Endothelial cell (in vitro differentiated cells): ENCODE measurements at regions not wholly inside any gene's neighbourhood (a gene's known extent, or its start where the extent isn't known, plus 50 kb on each side); places are given as distances from the start of the nearest gene placed in this dataset.
"Not testable (repeated sequence)": the region's sequence is repeated elsewhere in the genome, so short reads cannot be mapped to it uniquely, and the experiment has no call there.

Source experiments
- DNase-seq: peaks from one replicate; pipeline ENCODE4 v3.0.0; 2021; ENCODE audit warnings: low spot score
- H3K27ac Mint-ChIP-seq: one replicate; pipeline ENCODE4 v1.8.0; 2021; ENCODE audit warnings: mixed read lengths, inconsistent platforms; ENCODE audit not compliant: unreplicated experiment
- H3K27me3 Mint-ChIP-seq: one replicate; pipeline ENCODE4 v1.8.0; 2021; ENCODE audit warnings: mild to moderate bottlenecking, moderate library complexity, mixed read lengths, inconsistent platforms; ENCODE audit not compliant: unreplicated experiment
- H3K36me3 Mint-ChIP-seq: one replicate; pipeline ENCODE4 v1.8.0; 2021; ENCODE audit warnings: mild to moderate bottlenecking, low read depth, mixed read lengths, inconsistent platforms; ENCODE audit not compliant: unreplicated experiment
- H3K4me1 Mint-ChIP-seq: one replicate; pipeline ENCODE4 v1.8.0; 2021; ENCODE audit warnings: mild to moderate bottlenecking, mixed read lengths, inconsistent platforms; ENCODE audit not compliant: unreplicated experiment
- H3K4me3 Mint-ChIP-seq: one replicate; pipeline ENCODE4 v1.8.0; 2021; ENCODE audit warnings: mild to moderate bottlenecking, mixed read lengths, inconsistent platforms; ENCODE audit not compliant: unreplicated experiment
- H3K9me3 Mint-ChIP-seq: one replicate; pipeline ENCODE4 v1.8.0; 2021; ENCODE audit warnings: mixed read lengths, inconsistent platforms; ENCODE audit not compliant: unreplicated experiment
- TF ChIP-seq, protein P1 (sequence below): fragments of 200-600 bp; sonication (generic); IDR thresholded peaks from one replicate; pipeline ENCODE4 v1.5.0; 2021; ENCODE audit warnings: antibody characterized with exemption; ENCODE audit not compliant: unreplicated experiment

DNA sequence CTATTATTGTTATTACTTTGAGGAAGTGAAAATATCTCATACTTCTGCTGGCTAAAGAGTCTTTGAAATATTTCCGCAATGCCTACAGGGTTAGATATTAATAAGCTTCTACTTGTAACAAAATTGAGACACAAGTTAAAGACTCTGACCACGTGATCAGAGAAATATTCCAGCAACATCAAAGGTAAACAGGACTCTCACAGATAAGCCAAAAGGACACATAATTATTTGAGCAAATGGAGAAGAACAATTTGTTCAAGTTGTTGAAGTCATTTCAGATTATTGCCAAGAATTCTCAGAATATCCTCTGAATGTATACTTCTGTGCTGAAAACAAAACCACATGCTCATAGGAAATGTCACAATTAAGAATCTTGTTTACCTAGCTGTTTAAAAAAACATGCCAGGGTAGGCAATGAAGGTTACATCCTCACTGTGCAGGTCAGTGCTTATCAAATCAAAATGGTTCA is 225.8 kb upstream of the ALCAM start:
- Mint-ChIP-seq H3K4me3 (no peak overlapping the region), H3K36me3 (no peaks in the 10 kb centered on the region), H3K27me3 (peaks cover 4% of the 10 kb centered on the region), H3K4me1 (no peaks in the 10 kb centered on the region), H3K9me3 (no peaks in the 10 kb centered on the region), H3K27ac (no peak overlapping the region)
- TF ChIP-seq, protein P1, sequence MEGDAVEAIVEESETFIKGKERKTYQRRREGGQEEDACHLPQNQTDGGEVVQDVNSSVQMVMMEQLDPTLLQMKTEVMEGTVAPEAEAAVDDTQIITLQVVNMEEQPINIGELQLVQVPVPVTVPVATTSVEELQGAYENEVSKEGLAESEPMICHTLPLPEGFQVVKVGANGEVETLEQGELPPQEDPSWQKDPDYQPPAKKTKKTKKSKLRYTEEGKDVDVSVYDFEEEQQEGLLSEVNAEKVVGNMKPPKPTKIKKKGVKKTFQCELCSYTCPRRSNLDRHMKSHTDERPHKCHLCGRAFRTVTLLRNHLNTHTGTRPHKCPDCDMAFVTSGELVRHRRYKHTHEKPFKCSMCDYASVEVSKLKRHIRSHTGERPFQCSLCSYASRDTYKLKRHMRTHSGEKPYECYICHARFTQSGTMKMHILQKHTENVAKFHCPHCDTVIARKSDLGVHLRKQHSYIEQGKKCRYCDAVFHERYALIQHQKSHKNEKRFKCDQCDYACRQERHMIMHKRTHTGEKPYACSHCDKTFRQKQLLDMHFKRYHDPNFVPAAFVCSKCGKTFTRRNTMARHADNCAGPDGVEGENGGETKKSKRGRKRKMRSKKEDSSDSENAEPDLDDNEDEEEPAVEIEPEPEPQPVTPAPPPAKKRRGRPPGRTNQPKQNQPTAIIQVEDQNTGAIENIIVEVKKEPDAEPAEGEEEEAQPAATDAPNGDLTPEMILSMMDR, result no peak
- no peak for DNase-seq

DNA sequence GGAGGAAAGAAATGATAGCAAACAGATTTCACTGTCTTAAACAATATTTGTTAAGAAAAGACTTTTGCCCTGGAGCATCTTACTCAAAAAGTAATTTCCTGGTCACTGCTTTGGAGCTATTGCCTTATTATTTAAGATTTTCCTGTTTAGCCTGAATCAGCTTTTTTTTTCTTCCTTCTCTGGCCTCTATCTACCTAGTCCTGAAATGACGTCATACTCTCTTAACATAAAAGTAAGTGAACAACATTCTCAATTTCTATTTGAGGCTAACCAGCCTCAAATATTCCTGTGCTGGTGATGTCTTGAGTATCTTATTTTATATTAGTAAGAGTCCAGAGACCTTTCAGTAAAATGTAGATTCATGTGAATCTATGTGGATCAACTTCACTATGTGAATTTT is 221.9 kb upstream of the ALCAM start:
- H3K9me3 Mint-ChIP-seq, result peaks cover 5% of the 10 kb centered on the region

DNA sequence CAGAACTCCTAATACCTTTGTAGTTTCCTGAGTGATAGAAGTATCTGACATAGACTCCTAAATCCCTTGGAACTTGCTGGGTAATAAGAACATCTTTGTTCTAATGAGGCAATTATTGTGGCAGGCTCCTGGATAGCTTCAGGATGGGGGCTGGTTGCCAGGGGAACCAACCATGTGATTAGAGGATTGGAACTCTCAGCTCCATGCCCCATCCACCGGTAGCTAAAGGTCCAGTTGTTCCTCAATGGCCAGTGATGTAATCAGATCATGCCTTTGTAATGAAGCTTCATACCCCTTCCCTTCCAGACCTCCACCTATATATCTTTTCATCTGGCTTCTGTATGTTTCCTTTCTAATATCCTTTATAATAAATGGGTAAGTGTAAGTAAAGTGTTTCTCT is 221.2 kb upstream of the ALCAM start:
- DNase-seq, result no peak
- Mint-ChIP-seq H3K9me3 (peaks cover 6% of the 10 kb centered on the region), H3K27me3 (peaks cover 3% of the 10 kb centered on the region)

More for the DNA sequence above, 221.9 kb upstream of the ALCAM start:
- no peak for DNase-seq
- Mint-ChIP-seq H3K4me3 (no peak overlapping the region), H3K4me1 (no peaks in the 10 kb centered on the region), H3K36me3 (peaks cover 5% of the 10 kb centered on the region), H3K27me3 (peaks cover 4% of the 10 kb centered on the region), H3K27ac (no peak overlapping the region)
- TF ChIP-seq, protein P1, result no peak

DNA sequence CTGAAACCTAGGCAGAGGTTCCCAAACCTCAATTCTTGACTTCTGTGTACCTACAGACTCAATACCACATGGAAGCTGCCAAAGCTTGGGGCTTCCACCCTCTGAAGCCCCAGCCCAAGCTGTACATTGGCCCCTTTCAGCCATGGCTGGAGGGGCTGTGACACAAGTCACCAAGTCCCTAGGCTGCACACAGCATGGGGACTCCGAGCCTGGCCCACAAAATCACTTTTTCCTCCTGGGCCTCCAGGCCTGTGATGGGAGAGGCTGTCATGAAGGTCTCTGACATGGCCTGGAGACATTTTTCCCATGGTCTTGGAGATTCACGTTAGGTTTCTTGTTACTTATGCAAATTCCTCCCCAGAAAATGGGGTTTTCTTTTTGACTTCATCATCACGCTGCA is 217.5 kb upstream of the ALCAM start:
- H3K4me3 Mint-ChIP-seq, H3K9me3 Mint-ChIP-seq, H3K36me3 Mint-ChIP-seq, H3K4me1 Mint-ChIP-seq, H3K27me3 Mint-ChIP-seq, DNase-seq, H3K27ac Mint-ChIP-seq: not testable (repeated sequence)

More for the DNA sequence above, 221.2 kb upstream of the ALCAM start:
- no peak overlapping the region for H3K27ac Mint-ChIP-seq
- no peaks in the 10 kb centered on the region for H3K4me1 Mint-ChIP-seq
- TF ChIP-seq, protein P1, result no peak
- peaks cover 7% of the 10 kb centered on the region for H3K36me3 Mint-ChIP-seq
- H3K4me3 Mint-ChIP-seq, result no peak overlapping the region

DNA sequence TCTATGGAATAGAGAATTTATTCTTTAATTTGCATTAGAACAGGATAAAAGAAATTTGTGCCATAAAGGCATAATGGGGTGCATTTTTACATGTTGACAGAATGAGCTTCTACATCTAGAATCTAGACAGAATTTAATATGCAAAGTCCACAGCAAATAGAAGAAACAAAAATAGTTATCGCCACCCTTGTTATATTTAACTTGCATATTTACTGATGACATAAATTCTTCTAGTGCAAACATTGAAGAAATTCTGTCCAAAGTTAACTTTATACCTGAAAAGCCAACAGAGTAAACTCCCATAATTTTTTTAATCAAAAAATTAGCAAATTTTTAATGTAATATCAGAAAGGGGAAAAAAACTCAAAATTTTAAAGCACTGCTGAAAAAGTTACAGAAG is 213.7 kb upstream of the ALCAM start:
- no peak overlapping the region for H3K4me3 Mint-ChIP-seq
- no peaks in the 10 kb centered on the region for H3K4me1 Mint-ChIP-seq
- peaks cover 6% of the 10 kb centered on the region for H3K9me3 Mint-ChIP-seq
- H3K27me3 Mint-ChIP-seq, result no peaks in the 10 kb centered on the region
- no peak for DNase-seq
- H3K36me3 Mint-ChIP-seq, result peaks cover 7% of the 10 kb centered on the region
- TF ChIP-seq, protein P1, result no peak
- H3K27ac Mint-ChIP-seq, result no peak overlapping the region
